Activated CD8-positive, alpha-beta memory T cell treated with anti-CD3 and anti-CD28 coated beads for 24 hours (primary cell): ENCODE measurements at regions not wholly inside any gene's neighbourhood (a gene's known extent, or its start where the extent isn't known, plus 50 kb on each side); places are given as distances from the start of the nearest gene placed in this dataset.

ENCODE experiments used
- DNase-seq: peaks from one replicate; pipeline ENCODE4 v3.0.0-alpha.2; 2020

DNA sequence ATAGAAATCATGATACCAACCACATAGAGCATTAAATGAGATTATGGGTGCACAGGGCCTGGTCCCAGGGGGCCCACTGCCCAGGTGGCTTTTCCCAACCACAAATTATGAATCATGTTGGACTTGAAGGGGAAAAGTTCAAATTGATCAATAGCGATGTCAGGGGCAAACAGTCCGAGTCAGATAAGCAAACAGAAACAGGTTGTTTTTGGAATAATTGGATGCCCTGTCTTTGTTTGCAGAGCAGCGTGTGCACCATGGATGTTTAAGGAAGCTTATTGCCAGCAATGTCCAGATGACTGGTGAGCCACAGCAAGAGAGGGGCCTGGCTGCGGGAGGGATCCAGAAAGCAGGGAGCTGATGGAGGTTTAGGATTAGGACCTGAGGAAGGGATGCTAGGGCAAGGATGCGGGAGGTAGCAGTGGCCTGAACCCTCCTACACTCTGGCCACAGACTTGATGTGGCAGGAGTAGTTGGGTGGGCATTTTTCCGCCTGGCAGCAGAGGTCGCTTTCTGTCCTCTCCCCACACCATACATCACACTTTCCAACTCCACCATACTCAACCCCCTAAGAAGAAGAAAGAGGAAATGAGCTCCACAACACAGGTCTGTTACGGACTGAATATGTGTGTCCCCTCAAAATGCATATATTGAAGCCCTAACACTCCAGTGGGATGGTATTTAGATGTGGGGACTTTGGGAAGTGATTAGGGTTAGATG, 266.4 kb upstream of the RPL38 start:
- peak; percentile 26 for DNase-seq

DNA sequence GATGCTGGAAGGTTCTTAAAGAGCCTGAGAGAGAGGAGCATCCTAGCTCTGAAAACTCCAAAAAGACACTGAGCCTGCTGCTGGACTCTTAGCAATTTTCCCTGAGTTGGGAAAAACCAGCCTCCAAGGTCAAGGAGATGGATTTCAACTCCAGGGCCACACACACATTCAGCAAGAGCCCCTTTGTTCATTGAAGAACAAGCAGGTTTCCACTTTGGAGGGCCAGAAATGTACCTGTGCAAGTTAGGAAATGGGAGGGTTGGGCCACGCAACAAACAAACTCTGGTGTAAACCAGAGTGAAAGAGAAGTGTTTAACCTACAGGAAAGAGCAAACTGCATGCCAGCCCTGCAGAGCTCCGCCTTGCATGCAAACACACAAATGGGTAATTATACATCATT, 264.8 kb upstream of the RPL38 start:
- DNase-seq, result peak; percentile 13

DNA sequence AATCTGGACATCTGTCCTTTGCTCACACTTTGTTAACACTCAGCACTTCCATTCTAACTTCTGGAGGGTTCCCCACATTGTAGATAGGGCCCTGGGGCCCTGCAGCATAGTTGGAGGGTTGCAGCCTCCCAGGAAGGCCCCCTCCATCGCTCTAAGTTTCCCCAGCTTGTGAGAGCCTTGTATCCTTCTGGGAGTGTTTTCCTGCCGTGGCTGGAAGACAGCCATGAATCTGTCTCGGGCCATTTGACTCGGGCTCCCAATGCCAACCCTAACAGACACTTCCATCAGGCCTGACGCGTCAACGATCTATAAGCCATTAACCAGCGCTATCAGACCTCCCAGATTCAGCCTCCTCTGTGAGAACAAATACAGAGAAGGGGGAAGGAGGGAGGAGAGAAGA, 263.7 kb upstream of the RPL38 start:
- peak; percentile 26 for DNase-seq

DNA sequence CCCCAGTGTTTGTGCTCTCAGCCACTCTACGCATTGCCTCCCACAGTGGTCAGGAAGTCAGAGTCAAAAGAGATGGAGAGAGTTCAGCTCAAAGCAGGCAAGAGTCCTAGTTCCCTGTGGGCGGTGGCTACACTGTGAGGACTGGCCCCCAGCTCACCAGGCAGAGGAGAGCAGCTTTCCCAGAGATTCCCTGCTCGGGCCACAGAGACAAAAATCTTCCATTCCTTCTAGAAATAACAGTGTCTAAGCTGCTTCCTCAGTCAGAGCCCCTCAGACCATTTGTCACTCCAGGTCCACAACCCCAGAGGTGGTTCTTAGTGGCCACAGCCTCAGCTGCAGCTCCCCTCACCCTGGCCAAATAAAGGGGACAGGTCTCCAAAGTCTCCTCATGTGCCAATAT, 263.0 kb upstream of the RPL38 start:
- DNase-seq, result peak; percentile 24

DNA sequence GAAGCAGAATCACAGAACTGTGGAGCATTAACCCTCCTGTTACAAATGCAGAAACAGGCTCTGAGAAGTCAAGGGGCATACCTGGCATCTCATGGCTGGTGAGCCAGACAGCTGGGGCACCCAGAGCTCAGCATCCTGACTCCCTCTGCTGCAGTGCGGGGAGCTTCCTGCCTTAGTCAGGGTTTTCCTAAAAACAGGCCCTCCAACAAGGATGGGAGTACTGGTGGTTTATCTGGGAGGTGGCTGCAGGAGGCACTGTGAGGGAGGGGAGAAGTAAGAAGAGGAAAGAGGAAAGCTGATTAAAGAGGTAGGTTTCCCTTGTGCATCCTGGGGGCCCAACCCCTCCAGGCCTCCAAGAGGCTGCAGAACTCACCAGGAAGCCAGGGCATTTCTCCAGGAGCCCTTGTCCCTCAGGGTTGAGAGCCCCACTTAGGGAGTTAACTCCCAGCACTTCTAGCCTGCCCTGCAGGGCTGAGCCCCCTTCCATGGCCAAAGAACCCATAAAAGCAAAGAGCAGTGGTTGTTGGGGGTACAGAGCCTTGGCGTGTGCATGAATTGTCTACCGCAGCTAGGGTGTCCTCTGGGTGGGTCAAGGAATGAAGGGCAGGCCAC, 261.5 kb upstream of the RPL38 start:
- peak; percentile 32 for DNase-seq

GRCh38 chr17:73942703-73943415, 260.6 kb upstream of the RPL38 start:
- peak; percentile 33 for DNase-seq

DNA sequence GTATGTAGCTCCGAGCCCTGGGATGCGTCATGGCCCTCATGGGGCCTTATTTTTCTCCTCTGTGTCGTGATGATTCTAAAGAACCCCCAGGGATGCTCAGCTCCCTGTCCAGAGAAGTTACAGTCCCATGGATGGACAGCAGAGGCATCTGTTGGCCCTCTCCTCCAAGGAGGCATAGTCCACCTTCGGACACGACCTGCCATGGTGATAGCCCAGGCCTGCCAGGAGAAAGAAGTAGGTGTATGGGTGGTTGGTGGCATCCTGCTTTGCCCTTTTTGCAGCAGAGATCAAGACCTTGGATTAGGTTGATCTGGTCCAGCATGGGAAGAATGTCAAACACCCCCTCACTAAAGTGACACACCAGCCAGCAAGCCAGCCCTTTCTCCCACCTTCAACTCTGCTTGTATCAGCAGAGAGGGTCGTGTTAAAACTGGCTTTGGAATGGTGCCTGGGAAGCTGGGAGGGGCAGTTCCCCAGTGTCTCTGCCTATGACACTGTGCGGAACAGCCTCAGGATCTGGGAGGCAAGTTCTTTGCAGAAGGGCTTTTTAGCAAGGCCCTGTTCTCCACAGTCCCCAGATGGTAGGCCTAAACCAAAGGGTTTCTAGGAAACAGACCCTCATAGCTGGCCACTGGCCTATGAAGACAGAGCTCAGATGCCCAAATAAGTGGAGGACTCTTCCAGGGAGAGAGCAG, 259.9 kb upstream of the RPL38 start:
- peak; percentile 19 for DNase-seq

DNA sequence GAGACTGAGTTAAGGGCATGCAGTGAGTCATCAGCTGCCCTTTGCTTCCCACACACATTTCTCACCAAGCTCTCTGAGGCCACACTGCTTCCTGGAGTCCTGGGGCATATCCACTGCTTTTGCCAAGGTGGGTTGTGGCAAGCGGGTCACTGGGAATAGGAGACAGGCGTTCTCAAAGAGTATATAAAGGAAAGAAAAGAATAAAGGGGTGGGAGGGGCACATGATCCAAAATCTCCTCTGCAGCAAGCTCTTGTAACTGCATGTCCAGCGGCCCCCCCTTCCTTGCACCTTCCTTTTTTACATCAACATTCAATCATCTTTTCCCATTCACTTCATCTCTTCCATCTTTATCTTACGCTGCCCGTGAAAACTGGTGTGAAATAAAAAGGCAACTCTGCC, 259.1 kb upstream of the RPL38 start:
- DNase-seq, result peak; percentile 15

GRCh38 chr17:73947281-73947965, 256.1 kb upstream of the RPL38 start:
- DNase-seq, result peak; percentile 21

DNA sequence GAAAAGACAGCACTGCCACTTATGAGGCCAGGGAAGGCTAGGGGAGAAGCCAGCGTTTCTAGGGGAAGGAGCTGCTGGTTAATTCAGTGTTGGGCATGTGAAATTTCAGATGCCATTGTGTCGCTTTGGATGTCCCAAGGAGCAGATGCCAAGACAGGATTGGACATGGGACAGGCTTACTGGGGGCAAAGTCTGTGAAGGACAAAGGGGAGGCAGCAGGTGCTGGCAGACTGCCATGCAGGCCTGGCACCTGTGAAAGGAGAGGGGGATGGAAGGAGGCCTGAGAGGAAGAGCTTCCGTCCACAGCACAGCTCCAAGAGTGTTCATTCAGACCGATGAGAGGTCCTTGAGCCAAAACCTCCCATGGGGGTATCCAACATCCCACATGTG, 255.5 kb upstream of the RPL38 start:
- peak; percentile 47 for DNase-seq

DNA sequence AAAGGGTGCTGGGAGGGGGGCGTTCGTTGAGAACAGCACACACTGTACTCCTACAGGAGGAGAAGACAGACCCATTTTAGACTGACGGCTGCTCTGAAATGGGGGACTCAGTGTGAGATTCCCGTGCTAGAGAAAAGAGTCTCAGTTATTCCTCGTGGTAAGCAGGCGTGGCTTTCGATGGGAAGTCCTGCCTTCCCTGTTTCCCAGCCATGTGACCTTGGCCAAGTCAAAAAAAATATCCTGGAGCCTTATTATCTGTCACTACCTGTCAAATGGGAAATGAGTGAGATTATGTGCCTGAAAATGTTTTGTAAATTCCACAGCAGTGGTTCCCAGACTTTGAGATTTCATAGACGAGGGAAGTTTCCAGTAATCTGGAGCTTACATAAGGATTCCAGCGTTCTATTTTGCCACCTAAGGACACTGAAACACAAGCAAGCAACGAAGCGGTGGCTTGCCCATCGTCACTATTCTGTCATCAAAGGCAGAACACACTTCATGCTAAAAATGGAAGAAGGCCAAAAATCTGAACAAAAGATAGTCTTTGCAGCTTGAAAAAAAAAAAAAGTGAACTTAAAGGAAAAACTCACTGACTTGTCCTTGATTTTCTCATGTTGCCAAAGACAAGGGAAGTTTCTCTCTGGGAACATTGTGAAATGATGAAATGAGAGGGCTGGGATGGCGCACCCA, 253.4 kb upstream of the RPL38 start:
- DNase-seq, result no peak

DNA sequence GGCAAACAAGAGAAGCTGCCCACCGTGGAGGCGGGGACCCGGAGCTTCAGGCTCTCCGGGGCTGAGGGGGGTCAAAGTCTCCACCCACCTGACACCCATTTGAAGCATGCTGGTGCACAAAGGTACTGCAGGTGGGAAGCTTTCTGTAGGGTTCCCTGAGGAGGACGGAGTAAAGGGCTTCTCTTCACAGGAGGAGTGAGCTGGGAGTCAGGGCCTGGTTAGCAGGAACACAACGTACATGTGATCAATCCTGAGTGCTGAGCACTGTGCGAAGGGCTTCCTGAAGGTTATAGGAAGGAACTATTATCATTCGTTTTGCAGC, 252.9 kb upstream of the RPL38 start:
- DNase-seq, result no peak

DNA sequence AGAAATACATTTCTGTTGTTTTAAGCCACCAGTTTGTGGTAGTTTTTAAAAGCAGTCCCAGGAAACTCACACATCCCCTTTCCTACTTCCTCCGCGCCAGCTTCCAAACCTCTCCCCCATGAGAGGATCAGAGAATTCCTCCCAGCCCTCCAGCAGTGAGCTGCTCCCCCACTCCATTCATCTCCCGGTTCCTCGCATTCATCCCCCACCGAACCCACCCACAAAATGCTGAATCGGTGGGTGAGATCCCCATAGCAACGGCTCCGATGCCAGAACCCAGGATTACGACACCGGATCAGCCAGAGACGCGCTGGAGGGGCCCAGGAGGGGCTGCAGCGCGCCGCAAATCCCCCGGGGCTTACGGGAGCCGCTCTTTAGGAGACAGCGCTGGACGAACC, 251.4 kb upstream of the RPL38 start:
- DNase-seq, result no peak

DNA sequence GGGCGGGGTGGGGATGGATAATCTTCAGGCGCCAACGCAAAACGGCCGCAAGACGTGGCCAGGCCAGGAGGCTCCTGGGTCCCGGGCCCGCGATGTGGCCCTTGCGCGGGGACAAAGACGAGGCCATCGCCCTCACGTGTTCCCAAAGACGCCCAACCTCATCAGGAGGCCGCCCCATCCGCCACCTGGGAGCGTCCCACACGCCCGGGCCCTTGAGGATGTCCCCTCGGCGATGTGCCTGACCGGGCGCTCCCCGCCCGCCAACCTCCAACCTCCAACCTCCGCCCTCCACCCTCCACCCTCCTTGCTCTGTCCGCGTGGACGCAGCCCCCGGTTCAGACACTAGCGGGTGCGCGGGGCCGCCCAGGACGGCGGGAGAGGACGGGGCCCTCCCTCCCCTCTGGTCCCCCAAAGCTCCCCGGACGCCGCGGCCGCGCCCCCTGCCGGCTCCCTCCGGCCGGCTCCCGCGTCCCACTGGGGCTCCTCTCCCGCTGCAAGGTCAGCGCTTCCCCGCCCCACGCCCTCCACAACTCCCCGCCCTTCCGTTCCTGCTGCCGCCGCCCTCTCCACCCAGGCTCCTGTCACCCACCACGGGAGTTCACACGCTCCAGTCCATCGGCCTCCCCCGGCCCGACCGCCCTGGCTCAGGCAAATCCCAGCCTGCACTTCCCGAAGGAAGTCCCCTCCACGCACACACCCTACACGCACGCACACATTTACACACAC, 250.8 kb upstream of the RPL38 start:
- peak; percentile 75 for DNase-seq

GRCh38 chr17:73953206-73954033, 250.1 kb upstream of the RPL38 start:
- no peak for DNase-seq

- DNase-seq, result no peak
Observed at GRCh38 chr17:73954951-73955350, 248.5 kb upstream of the RPL38 start.

DNA sequence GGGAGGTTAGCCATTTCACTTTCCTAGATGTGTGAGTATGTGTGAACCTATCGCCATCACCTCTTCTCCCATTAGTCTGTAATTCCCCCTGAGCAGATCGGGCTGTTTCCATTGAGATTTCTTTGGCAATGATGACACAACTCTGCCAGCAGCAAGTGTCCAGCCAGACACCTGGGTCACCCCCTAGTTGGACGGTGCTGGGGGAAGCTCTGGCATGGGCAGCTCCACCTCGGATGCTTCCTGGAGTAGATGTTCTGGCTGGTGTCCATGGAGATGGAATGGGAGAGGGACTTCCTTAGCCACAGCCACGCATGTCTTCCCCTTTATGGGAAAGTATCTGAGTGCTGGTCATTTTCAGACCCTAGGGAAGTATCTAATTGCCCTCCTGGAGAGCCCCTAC, 247.9 kb upstream of the RPL38 start:
- DNase-seq, result no peak

GRCh38 chr17:73956169-73956568, 247.3 kb upstream of the RPL38 start:
- no peak for DNase-seq

DNA sequence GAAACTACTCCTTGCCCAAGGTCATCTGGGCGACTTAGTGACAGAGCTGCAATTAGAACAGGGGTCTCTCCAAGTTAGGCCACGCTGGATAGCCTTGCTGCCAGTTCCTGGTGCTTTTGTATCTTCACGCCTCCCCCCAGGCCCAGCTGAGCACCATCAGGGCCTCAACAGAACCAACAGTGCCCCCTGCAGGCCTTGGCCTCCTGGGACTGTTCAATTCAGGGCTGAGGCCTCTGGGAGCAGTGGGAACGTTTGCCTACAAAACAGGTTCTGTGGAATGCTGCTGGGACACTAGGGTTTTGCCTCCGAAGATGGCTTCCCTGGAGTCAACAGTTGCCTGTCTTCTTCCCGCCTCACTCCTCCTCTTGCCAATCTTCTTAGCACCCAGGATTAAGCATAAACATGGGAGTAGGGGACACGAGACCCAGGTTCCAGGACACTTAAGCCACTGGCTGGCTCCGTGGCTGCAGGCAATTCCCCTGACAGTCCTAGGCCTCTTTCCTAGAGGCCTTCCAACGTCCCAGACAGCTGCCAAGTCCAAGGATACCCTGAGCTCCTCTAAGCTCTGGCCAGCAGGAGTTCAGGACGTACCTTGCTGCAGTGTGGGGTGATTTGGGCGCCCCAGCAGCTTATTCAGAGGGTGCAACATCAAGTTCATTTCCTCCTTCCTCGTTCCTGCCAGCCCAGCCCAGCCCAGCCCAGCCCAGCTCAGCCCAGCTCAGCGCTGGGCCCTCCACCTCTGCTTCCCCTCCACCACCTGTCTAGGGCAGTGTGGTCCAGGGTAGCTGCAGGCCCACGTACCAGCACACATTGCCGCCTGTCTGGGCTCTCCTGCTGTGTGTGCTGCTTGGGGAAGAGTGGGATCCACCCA, 246.6 kb upstream of the RPL38 start:
- DNase-seq, result peak; percentile 77

GRCh38 chr17:73957564-73957963, 245.9 kb upstream of the RPL38 start:
- DNase-seq, result no peak
